WERI-Rb-1 (cell line): ENCODE measurements at regions not wholly inside any gene's neighbourhood (a gene's known extent, or its start where the extent isn't known, plus 50 kb on each side); places are given as distances from the start of the nearest gene placed in this dataset.
A peak's percentile ranks its signal among the peaks of the same experiment; 100 is the strongest.

Source experiments
- DNase-seq: peaks from one replicate; pipeline ENCODE4 v3.0.0-alpha.2; 2020
- H3K27ac ChIP-seq: fragments of 250-450 bp; sonication (Bioruptor Pico); 2 replicates; pipeline ENCODE4 v1.5.1; 2020; ENCODE audit warnings: mild to moderate bottlenecking, moderate library complexity
- H3K27me3 ChIP-seq: fragments of 250-450 bp; sonication (Bioruptor Pico); 2 replicates; pipeline ENCODE4 v1.5.1; 2021; ENCODE audit warnings: mild to moderate bottlenecking, low read depth, moderate library complexity; ENCODE audit not compliant: insufficient read depth, severe bottlenecking
- H3K36me3 ChIP-seq: fragments of 250-450 bp; sonication (Bioruptor Pico); 2 replicates; pipeline ENCODE4 v1.5.1; 2020; ENCODE audit warnings: mild to moderate bottlenecking, moderate library complexity
- H3K4me3 ChIP-seq: 2 replicates; pipeline ENCODE4 v1.5.1; 2011; ENCODE audit warnings: low read depth, mild to moderate bottlenecking, control low read depth, low read length
- H3K9me3 ChIP-seq: fragments of 250-450 bp; sonication (Bioruptor Pico); 2 replicates; pipeline ENCODE4 v1.5.1; 2021; ENCODE audit warnings: mild to moderate bottlenecking, moderate library complexity; ENCODE audit not compliant: severe bottlenecking
- CTCF ChIP-seq: IDR thresholded peaks from 2 replicates; pipeline ENCODE4 v1.5.1; 2011; ENCODE audit warnings: low read depth, mild to moderate bottlenecking, control low read depth, inconsistent platforms, low read length

DNA sequence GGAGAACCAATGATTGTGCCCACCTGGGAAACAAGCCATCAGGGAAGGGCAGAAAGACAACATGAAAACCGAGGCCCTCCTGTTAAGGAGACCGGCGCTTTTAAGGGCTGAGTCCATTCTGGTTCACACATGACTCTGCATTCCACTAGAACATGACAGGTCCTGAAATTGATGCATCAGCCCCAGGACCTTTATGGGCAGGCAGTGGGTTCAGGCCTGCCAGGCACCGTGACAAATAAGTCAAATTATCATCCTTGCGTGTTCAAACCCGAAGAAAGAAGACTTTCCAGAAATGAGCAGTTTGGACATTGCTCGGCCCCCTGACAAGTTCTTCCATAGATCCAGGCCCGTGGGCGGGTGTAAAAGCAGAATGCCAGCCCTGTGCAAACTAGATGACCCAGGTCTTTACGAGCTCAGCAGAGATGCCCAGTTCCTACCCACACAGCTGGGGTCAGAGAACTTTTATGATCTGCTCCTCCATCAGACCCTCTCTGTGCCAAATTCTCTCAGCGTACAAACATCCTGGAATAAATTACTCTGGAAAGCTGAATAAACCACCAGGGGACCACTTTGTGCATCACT, 295.5 kb upstream of the WWC1 start:
- no peaks in the 10 kb centered on the region for H3K36me3 ChIP-seq
- no peak overlapping the region for H3K4me3 ChIP-seq
- DNase-seq, result no peak
- no peak for TF ChIP-seq CTCF
- H3K27me3 ChIP-seq, result no peaks in the 10 kb centered on the region
- no peaks in the 10 kb centered on the region for H3K9me3 ChIP-seq
- no peak overlapping the region for H3K27ac ChIP-seq

DNA sequence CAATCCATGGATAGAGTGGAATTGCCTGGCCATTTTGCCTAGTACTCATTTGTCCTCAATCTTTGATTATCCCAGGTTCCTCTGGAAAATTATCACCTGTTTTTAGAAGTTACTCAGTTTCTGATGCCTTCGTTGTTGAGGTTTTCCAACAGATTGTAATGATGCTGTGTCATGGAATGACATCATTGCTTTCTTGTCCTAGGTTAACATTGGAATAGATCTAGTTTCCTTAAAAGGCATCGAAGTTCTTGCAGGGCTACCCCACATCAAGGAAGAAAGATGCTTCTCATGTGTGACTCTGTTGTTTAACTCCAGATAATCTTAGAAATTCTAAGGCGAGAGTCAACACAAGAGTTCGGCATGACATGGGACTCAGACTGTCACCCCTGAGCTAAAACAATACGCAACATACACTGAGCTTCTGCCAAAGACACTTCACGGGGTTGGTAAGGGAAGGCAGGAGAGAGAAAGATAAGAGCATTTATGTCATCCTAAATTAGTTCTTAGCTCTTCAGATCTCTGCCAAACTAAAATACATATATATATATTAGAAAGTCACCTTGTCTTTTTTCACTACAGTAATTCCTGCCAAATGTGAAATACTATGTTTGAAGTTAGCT, 293.2 kb upstream of the WWC1 start:
- Histone ChIP-seq H3K27me3 (no peaks in the 10 kb centered on the region), H3K4me3 (no peak overlapping the region), H3K36me3 (no peaks in the 10 kb centered on the region), H3K9me3 (no peaks in the 10 kb centered on the region), H3K27ac (no peak overlapping the region)
- no peak for TF ChIP-seq CTCF
- no peak for DNase-seq

DNA sequence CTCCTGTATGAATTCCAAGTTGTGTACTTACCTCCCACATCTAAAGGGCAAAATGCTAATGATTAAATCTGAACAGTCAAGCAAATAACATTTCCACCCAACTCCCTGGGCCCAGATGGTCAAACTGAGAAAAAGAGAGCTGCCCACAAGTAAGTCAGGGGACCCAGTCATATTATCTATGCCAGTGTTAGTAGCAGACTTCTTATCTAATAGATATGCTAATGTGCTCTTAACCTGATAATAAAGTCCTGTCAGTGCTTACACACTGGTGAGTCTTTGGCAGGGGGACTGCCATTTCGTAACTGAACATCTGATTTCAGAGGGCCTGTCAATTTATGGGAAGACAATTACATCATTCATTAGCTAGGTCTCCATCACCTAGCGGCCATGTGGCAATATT, 292.3 kb upstream of the WWC1 start:
- no peak for DNase-seq
- no peak for TF ChIP-seq CTCF
- Histone ChIP-seq H3K4me3 (no peak overlapping the region), H3K27me3 (no peaks in the 10 kb centered on the region), H3K9me3 (no peaks in the 10 kb centered on the region), H3K36me3 (no peaks in the 10 kb centered on the region), H3K27ac (no peak overlapping the region)

DNA sequence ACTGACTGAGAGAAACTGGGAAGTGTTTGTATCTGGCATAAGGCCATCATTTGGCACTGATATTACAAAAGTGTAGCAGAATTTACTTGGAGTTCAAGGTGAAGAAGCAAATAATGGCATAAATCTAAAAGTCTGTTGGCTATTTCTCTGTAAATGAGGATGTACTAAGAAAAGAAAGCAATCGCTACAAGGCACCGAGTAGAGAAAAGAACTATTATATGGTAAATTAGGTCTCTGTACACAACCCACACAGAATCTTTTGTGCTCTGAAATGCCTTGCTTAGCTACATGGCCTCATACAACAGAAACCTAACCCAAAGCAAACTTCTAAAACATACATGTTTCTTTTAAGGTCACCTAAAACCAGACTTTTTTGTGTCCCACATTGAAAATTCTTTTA, 290.1 kb upstream of the WWC1 start:
- H3K9me3 ChIP-seq, result no peaks in the 10 kb centered on the region
- no peak for DNase-seq
- TF ChIP-seq CTCF, result no peak

DNA sequence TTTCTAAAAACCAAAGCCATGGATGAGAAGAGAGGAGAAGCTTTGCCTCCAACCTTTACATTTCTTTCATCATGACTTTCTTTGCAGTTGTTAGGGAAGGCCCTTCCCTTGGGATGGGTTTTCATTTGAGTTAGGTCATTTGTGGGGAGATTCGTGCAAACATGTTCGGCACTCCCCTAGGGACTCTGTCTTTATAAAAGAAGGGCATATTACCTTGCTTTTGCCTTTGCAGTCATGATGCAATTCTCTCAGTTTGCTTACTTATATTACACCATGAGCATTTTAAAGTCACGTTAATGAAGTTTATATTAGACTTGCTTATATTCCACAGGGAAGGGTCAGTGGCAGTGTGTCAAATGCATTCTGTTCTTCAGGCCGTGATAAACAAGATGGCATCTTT, 289.3 kb upstream of the WWC1 start:
- Histone ChIP-seq H3K36me3 (no peaks in the 10 kb centered on the region), H3K27me3 (no peaks in the 10 kb centered on the region), H3K9me3 (no peaks in the 10 kb centered on the region), H3K4me3 (no peak overlapping the region), H3K27ac (no peak overlapping the region)
- TF ChIP-seq CTCF, result no peak
- no peak for DNase-seq

More for the DNA sequence above, 290.1 kb upstream of the WWC1 start:
- Histone ChIP-seq H3K36me3 (no peaks in the 10 kb centered on the region), H3K27ac (no peak overlapping the region), H3K4me3 (no peak overlapping the region), H3K27me3 (no peaks in the 10 kb centered on the region)

DNA sequence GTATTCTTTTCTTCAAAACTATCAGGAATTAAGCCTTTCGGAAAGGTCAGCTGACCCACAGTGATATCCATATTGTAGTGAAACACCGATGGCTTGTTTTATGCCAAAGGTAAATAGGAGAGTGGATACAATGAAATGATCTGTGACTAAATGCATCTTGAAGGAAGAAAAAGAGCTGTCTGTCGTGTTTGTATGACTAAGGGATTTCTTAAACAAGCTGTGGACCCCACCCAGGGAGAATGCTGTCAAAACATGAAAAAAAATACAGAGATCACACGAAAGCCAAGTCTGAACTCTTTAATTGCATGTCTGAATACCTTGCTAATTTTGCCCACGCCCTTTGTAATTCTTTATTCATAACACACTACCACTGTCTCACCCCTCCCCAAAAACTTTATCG, 286.4 kb upstream of the WWC1 start:
- TF ChIP-seq CTCF, result no peak
- no peaks in the 10 kb centered on the region for H3K9me3 ChIP-seq
- H3K27me3 ChIP-seq, result no peaks in the 10 kb centered on the region
- H3K4me3 ChIP-seq, result no peak overlapping the region
- H3K27ac ChIP-seq, result peak overlapping the region; percentile 63
- no peaks in the 10 kb centered on the region for H3K36me3 ChIP-seq
- DNase-seq, result no peak
